K562 (cell line): ENCODE measurements at regions not wholly inside any gene's neighbourhood (a gene's known extent, or its start where the extent isn't known, plus 50 kb on each side); places are given as distances from the start of the nearest gene placed in this dataset.

Source experiments
- ATAC-seq: fragments of 200-7000 bp; cut with Tn5 transposase; 3 replicates; pipeline ENCODE4 v1.9.1; 2020; ENCODE audit warnings: moderate library complexity
- BruUV-seq: library from RNA; stranded (reverse); fragments of 400-500 nt; replicated peaks from 2 replicates; lab custom pipeline; 2021; lab: Mats Ljungman, UMichigan
- CTCF ChIA-PET: fragments of 300-600 bp; formaldehyde crosslinking; extraction: SDS; loops from one replicate; lab custom pipeline; 2021; ENCODE audit warnings: low intra/inter-chr PET ratio; lab: Yijun Ruan, JAX
- POLR2A ChIA-PET: fragments of 300-600, 350-650 bp; sonication (Branson Sonifier 250); formaldehyde crosslinking; extraction: SDS; loops from one replicate; lab custom pipeline; 2021; ENCODE audit warnings: antibody characterized with exemption, inconsistent platforms; lab: Yijun Ruan, JAX
- DNase-seq, 4 experiments: peaks; one replicate each; pipeline versions ENCODE4 v3.0.0 to v3.0.0-alpha.2; 2011 to 2018; ENCODE audit warnings: low spot score in 3 of 4, mixed read lengths in 3 of 4; ENCODE audit errors: extremely low read depth in 1 of 4
- FAIRE-seq: peaks from 2 replicates; lab custom pipeline; 2011; peaks lifted over from hg19 to GRCh38; lab: Jason Lieb, UNC
- H2AFZ ChIP-seq: 2 replicates; pipeline ENCODE4 v1.6.0; 2011; ENCODE audit warnings: low read depth, low read length, control low read depth, inconsistent platforms
- H3K27ac ChIP-seq: fragments of 200-600 bp; 3 replicates; pipeline ENCODE4 v1.8.0; 2011; ENCODE audit warnings: low read depth, mild to moderate bottlenecking, control low read depth, inconsistent platforms, low read length, moderate library complexity, mixed read lengths; ENCODE audit errors: extremely low read depth
- H3K27me3 ChIP-seq, 2 experiments: fragments of 300-600 bp in 1 of 2; 2 replicates in 1 of 2; 3 replicates in 1 of 2; pipeline versions ENCODE4 v1.6.0 to v1.8.0; 2011; ENCODE audit warnings: inconsistent platforms in 2 of 2, low read length in 2 of 2, mild to moderate bottlenecking in 1 of 2, mixed read lengths in 1 of 2, moderate library complexity in 1 of 2; ENCODE audit not compliant: control insufficient read depth in 2 of 2, insufficient read depth in 2 of 2
- H3K36me3 ChIP-seq: fragments of 300-600 bp; 3 replicates; pipeline ENCODE4 v1.8.0; 2011; ENCODE audit warnings: mild to moderate bottlenecking, low read length, inconsistent platforms; ENCODE audit not compliant: control insufficient read depth, insufficient read depth
- H3K4me1 ChIP-seq, 2 experiments: fragments of 200-600 bp in 1 of 2; replicated peaks in 1 of 2; 2 replicates in 1 of 2; 3 replicates in 1 of 2; pipeline versions ENCODE4 v1.5.1 to v1.8.0; 2011; ENCODE audit warnings: inconsistent platforms in 2 of 2, low read length in 2 of 2, mild to moderate bottlenecking in 1 of 2, mixed read lengths in 1 of 2, moderate library complexity in 1 of 2; ENCODE audit not compliant: control insufficient read depth in 2 of 2, insufficient read depth in 2 of 2
- H3K4me2 ChIP-seq: 2 replicates; pipeline ENCODE4 v1.6.1; 2011; ENCODE audit warnings: low read length, control low read depth, inconsistent platforms, mixed read lengths; ENCODE audit not compliant: insufficient read depth
- H3K4me3 ChIP-seq: fragments of 200-600 bp; sonication (generic), shearing (Covaris generic); 2 replicates; pipeline ENCODE4 v1.5.1; 2016; ENCODE audit warnings: control low read depth, inconsistent platforms
- H3K79me2 ChIP-seq: fragments of 200-600 bp; 3 replicates; pipeline ENCODE4 v1.8.0; 2011; ENCODE audit warnings: low read length, inconsistent platforms; ENCODE audit not compliant: control insufficient read depth, insufficient read depth
- H3K9ac ChIP-seq, 2 experiments: 2 replicates each; pipeline versions ENCODE4 v1.6.0 to v1.6.1; 2011; ENCODE audit warnings: low read depth in 2 of 2, low read length in 2 of 2, control low read depth in 1 of 2, inconsistent platforms in 1 of 2, mild to moderate bottlenecking in 1 of 2, mixed read lengths in 1 of 2; ENCODE audit not compliant: insufficient read depth in 1 of 2
- H3K9me1 ChIP-seq: one replicate; pipeline ENCODE4 v1.6.0; 2011; ENCODE audit warnings: inconsistent platforms, mild to moderate bottlenecking, low read length, moderate library complexity; ENCODE audit not compliant: control insufficient read depth, insufficient read depth
- H3K9me3 ChIP-seq: replicated peaks from 2 replicates; pipeline ENCODE4 v1.5.1; 2011; ENCODE audit warnings: low read depth, low read length, inconsistent platforms; ENCODE audit not compliant: control insufficient read depth, insufficient read depth
- H4K20me1 ChIP-seq: replicated peaks from 2 replicates; pipeline ENCODE4 v1.6.1; 2011; ENCODE audit warnings: low read length, inconsistent platforms, mixed read lengths; ENCODE audit not compliant: control insufficient read depth, insufficient read depth
- ATF4 ChIP-seq: fragments of 450-650 bp; formaldehyde crosslinking; IDR thresholded peaks from 2 replicates; pipeline ENCODE4 v1.4.0; 2022; ENCODE audit warnings: mild to moderate bottlenecking, moderate library complexity
- CBX8 ChIP-seq: fragments of 200-600 bp; sonication (generic); IDR thresholded peaks from 2 replicates; pipeline ENCODE4 v1.6.1; 2012; ENCODE audit warnings: borderline replicate concordance, mixed run types, low read depth, mild to moderate bottlenecking, moderate library complexity, mixed read lengths, low read length, control low read depth, inconsistent platforms; ENCODE audit not compliant: poor library complexity, severe bottlenecking; ENCODE audit errors: extremely low read depth
- HSF4 ChIP-seq: fragments of 250-450 bp; sonication (Bioruptor Pico); IDR thresholded peaks from 2 replicates; pipeline ENCODE4 v2.1.2; 2022; ENCODE audit warnings: mild to moderate bottlenecking, moderate library complexity, borderline replicate concordance
- MXD1 ChIP-seq: fragments of 250-450 bp; sonication (Bioruptor Pico); IDR thresholded peaks from 2 replicates; pipeline ENCODE4 v1.8.0; 2021; ENCODE audit warnings: borderline replicate concordance, mild to moderate bottlenecking, moderate library complexity; ENCODE audit not compliant: poor library complexity, severe bottlenecking
- NCOA6 ChIP-seq: fragments of 450-650 bp; IDR thresholded peaks from 2 replicates; pipeline ENCODE4 v1.6.1; 2017; ENCODE audit warnings: mild to moderate bottlenecking
- RAD21 ChIP-seq, 2 experiments: fragments of 250-450 bp in 1 of 2; fragments of 450-650 bp in 1 of 2; sonication (Bioruptor Pico) in 1 of 2; formaldehyde crosslinking in 1 of 2; IDR thresholded peaks in 1 of 2; conservative IDR thresholded peaks in 1 of 2; 2 replicates each; pipeline versions ENCODE4 v1.4.0 to v1.8.0; 2020 to 2022; ENCODE audit warnings: mild to moderate bottlenecking in 2 of 2, moderate library complexity in 1 of 2
- SRSF9 ChIP-seq: fragments of 200-400 bp; formaldehyde crosslinking; IDR thresholded peaks from 2 replicates; pipeline ENCODE4 v1.6.1; 2017; ENCODE audit warnings: low read depth, low read length, borderline replicate concordance
- TARDBP ChIP-seq: fragments of 450-650 bp; IDR thresholded peaks from 2 replicates; pipeline ENCODE4 v1.6.1; 2016
- THRA ChIP-seq: fragments of 450-650 bp; IDR thresholded peaks from 2 replicates; pipeline ENCODE4 v1.6.1; 2017; ENCODE audit warnings: mild to moderate bottlenecking, moderate library complexity
- ZBTB1 ChIP-seq: sonication (generic); formaldehyde crosslinking; IDR thresholded peaks from 2 replicates; pipeline ENCODE4 v1.8.1; 2023; ENCODE audit warnings: missing genetic modification reagents, low read depth, mild to moderate bottlenecking, borderline replicate concordance
- ZNF212 ChIP-seq: fragments of 450-650 bp; formaldehyde crosslinking; IDR thresholded peaks from 2 replicates; pipeline ENCODE4 v1.4.0; 2020; ENCODE audit warnings: mild to moderate bottlenecking
- WGBS: fragments of 100-300 bp; shearing (Covaris generic); methylation state at CpG from one replicate; pipeline ENCODE4 v1.1.6; 2016; ENCODE audit warnings: low coverage, mixed read lengths; ENCODE audit not compliant: insufficient coverage; ENCODE audit errors: missing lambda C conversion rate; 5-methylcytosine and 5-hydroxymethylcytosine counted together
- in situ Hi-C: fragments of 300-500 bp; cut with MboI; formaldehyde crosslinking; loops from 4 replicates; pipeline ENCODE4 v1.15.0; 2018; ENCODE audit warnings: inconsistent platforms, mixed read lengths
- intact Hi-C: fragments of 100-400 bp; cut with micrococcal nuclease; formaldehyde crosslinking; loops from 2 replicates; pipeline ENCODE4 v1.14.2; 2022

GRCh38 chr16:49200223-49200820 lies 81.3 kb downstream of the CBLN1 start (continued):
- TF ChIP-seq RAD21 (CRISPR knock-in tag; conservative IDR thresholded peaks at IDR 0.05 in 1 of 2, IDR thresholded peaks at IDR 0.05 in 1 of 2) (no peak), MXD1 (CRISPR knock-in tag) (no peak), NCOA6 (no peak), THRA (no peak), ZBTB1 (CRISPR knock-in tag) (no peak), ZNF212 (no peak), HSF4 (CRISPR knock-in tag) (no peak)

GRCh38 chr16:49195237-49195548 lies 86.4 kb downstream of the CBLN1 start:
- H3K4me2 ChIP-seq = no peak overlapping the region
- CTCF ChIA-PET = no interaction called here
- intact Hi-C loops = no loop called here
- DNase-seq = no peak
- no peaks in the 10 kb centered on the region for H3K27me3 ChIP-seq
- no peaks in the 10 kb centered on the region; a peak in 1 of 5 replicates for H3K4me1 ChIP-seq
- POLR2A ChIA-PET = interaction anchor here (0.7 kb wide), 1 partner anchor 92 kb away, joined by 3 read pairs; no protein-coding TSS in a partner anchor
- no peaks in the 10 kb centered on the region for H3K79me2 ChIP-seq
- H3K9ac ChIP-seq = no peak overlapping the region
- in situ Hi-C loops = no loop called here
- H3K36me3 ChIP-seq = no peaks in the 10 kb centered on the region
- 4% methylated on average over 5 of the region's 5 CpGs for WGBS
- no TSS peak for BruUV-seq
- no peaks in the 10 kb centered on the region; the same call in 1 of the 2 replicates for H4K20me1 ChIP-seq
- ATAC-seq = no peak
- no peaks in the 10 kb centered on the region for H3K9me1 ChIP-seq
- no peak for FAIRE-seq
- H3K9me3 ChIP-seq = no peaks in the 10 kb centered on the region
- H2AFZ ChIP-seq = no peak overlapping the region
- H3K4me3 ChIP-seq = no peak overlapping the region
- no peak for TF ChIP-seq TARDBP
- no peak for TF ChIP-seq ATF4 (CRISPR knock-in tag)
- no peak for TF ChIP-seq CBX8
- TF ChIP-seq SRSF9 = no peak
- TF ChIP-seq, all 486 proteins: peak for 0
- no peak overlapping the region for H3K27ac ChIP-seq
